ENCODE measurements at regions not wholly inside any gene's neighbourhood (a gene's known extent, or its start where the extent isn't known, plus 50 kb on each side); places are given as distances from the start of the nearest gene placed in this dataset.
"Not testable (repeated sequence)": the region's sequence is repeated elsewhere in the genome, so short reads cannot be mapped to it uniquely, and the experiment has no call there.

DNA sequence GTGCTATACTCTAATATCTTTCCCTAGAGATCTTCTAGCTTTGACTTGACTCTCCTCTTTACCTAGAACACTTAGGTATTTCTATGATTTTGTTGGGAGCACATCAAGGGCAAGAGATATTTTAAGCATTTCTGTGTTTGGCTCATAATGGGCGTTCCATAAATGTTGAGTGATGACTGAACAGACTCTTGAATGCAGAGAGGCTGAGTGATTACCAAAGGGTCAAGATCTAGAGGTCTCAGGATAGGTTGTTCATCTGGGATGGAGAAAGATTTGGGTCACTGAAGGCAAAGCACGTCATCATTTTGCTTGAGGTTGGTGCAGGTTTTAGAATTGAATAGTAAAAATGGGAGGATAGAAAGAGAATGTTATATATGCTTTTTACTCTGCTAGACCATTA is 705.4 kb upstream of the B3GALT2 start:
- peaks cover 0 to 1% of the 10 kb centered on the region in 2 donors for H3K9me3 ChIP-seq
- H3K27me3 ChIP-seq = no peaks in the 10 kb centered on the region
- H3K4me1 ChIP-seq = no peaks in the 10 kb centered on the region
- no peak for DNase-seq
- H3K27ac ChIP-seq = no peak overlapping the region
- TF ChIP-seq, protein P1, sequence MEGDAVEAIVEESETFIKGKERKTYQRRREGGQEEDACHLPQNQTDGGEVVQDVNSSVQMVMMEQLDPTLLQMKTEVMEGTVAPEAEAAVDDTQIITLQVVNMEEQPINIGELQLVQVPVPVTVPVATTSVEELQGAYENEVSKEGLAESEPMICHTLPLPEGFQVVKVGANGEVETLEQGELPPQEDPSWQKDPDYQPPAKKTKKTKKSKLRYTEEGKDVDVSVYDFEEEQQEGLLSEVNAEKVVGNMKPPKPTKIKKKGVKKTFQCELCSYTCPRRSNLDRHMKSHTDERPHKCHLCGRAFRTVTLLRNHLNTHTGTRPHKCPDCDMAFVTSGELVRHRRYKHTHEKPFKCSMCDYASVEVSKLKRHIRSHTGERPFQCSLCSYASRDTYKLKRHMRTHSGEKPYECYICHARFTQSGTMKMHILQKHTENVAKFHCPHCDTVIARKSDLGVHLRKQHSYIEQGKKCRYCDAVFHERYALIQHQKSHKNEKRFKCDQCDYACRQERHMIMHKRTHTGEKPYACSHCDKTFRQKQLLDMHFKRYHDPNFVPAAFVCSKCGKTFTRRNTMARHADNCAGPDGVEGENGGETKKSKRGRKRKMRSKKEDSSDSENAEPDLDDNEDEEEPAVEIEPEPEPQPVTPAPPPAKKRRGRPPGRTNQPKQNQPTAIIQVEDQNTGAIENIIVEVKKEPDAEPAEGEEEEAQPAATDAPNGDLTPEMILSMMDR (IDR thresholded peaks at IDR 0.05) = no peak
- no peaks in the 10 kb centered on the region for H3K36me3 ChIP-seq
- peak; percentile 47 for ATAC-seq
- intact Hi-C loops (cut with DNase I) = no loop called here
- no peak overlapping the region for H3K4me3 ChIP-seq

DNA sequence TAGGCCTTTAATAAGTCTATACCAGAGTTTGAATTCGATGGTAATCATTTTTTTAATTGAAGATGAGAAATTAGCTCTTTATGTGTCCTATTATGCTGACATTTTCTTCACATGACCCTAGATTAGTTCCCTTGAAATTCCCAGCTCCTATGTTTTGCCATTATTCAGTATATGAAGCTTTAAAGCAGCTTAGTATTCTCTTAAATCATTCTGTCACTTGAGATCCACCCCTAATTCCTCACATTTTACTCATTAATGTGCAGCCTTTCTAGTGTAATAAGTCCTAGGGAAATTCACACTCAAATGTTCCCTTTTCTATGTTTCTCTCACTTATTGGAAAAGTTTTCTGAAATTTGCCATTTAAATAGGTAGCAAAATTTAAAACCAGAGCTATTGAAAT is 704.5 kb upstream of the B3GALT2 start:
- ATAC-seq (no peak), DNase-seq (no peak)
- intact Hi-C loops (cut with DNase I) = no loop called here
- H3K27ac ChIP-seq = no peak overlapping the region
- no peaks in the 10 kb centered on the region for H3K36me3 ChIP-seq
- H3K9me3 ChIP-seq = peaks cover 0 to 1% of the 10 kb centered on the region in 2 donors
- H3K4me1 ChIP-seq = no peaks in the 10 kb centered on the region
- no peaks in the 10 kb centered on the region for H3K27me3 ChIP-seq
- TF ChIP-seq, protein P1 (IDR thresholded peaks at IDR 0.05) = no peak
- no peak overlapping the region for H3K4me3 ChIP-seq

DNA sequence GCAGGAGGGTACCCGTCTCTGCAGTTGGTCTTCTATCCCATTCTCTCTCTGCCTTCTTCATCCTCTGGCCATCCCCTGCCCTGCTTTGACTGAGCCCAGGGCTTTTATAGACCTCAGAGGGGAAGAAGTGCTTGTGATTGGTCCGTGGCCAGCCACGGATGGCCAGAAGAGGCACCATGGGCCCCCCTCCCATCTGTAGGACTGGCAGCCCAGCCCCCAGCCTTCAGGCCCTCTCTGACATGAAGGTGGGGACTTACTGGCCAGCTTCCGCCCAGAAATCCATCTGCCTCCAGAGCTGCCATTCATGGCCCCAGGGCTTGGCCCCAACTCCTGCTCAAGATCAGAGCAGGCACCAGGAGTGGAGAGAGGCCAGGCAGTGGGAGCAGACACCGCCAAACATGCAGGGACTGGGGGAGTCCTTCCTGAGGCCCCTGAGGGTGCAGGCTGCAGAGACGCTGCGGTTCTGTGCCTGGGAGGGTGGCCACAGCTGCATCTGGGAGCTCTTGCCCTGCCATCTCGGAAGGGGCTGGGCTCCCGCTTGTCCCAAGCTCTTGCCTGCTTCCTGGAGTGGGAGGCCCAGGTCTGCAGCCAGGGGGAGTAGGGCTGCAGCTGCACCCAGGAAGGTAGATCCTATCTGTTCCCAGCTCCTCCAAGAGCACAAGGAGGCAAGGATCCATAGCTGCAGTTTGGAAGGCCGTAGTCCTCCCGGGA is 698.6 kb upstream of the B3GALT2 start:
- Histone ChIP-seq H3K36me3 (no peaks in the 10 kb centered on the region), H3K4me1 (no peaks in the 10 kb centered on the region), H3K9me3 (peaks cover 0 to 1% of the 10 kb centered on the region in 2 donors), H3K4me3 (no peak overlapping the region), H3K27me3 (no peaks in the 10 kb centered on the region), H3K27ac (no peak overlapping the region)
- peak in 1 of 4 donors; percentile 45 for DNase-seq
- ATAC-seq = no peak
- TF ChIP-seq, protein P1 (IDR thresholded peaks at IDR 0.05) = no peak
- intact Hi-C loops (cut with DNase I) = no loop called here

DNA sequence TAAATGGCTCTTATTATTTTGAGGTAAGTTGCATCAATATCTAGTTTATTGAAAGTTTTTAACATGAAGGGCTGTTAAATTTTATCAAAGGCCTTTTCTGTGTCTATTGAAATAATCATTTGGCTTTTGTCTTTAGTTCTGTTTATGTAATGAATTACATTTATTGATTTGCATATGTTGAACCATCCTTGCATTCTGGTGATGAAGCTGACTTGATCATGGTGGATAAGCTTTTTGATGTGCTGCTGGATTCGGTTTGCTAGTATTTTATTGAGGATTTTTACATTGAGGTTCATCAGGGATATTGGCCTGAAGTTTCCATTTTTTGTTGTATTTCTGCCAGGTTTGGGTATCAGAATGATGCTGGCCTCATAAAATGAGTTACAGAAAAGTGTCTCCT is 691.5 kb upstream of the B3GALT2 start:
- peaks cover 0 to 21% of the 10 kb centered on the region in 2 donors for H3K9me3 ChIP-seq
- DNase-seq; H3K4me1 ChIP-seq; H3K27ac ChIP-seq; ATAC-seq; H3K36me3 ChIP-seq; intact Hi-C loops (cut with DNase I); H3K27me3 ChIP-seq; H3K4me3 ChIP-seq: not testable (repeated sequence)

DNA sequence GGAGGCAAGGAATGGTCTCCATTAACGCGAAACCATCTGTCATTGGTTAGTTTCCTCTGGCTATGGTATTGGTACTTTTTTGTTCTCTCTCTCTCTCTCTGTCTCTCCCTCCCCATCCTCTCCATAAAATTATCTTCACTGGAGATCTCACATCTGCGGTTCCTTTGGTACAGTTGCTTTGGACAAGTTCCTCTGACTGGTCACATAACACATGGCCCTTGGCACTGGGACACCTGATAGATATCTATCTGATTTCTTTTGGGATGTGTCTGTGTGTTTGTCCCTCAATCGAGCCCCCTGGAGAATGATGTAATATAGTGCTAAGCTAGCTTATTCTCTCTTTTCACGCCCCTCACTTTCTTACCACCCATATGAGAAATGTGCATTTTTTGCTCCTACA is 682.0 kb upstream of the B3GALT2 start:
- intact Hi-C loops (cut with DNase I) = no loop called here

More for the DNA sequence above, 682.0 kb upstream of the B3GALT2 start:
- ATAC-seq (no peak), DNase-seq (no peak)
- peaks cover 0 to 5% of the 10 kb centered on the region in 2 donors for H3K9me3 ChIP-seq
- no peak overlapping the region for H3K27ac ChIP-seq
- H3K27me3 ChIP-seq = no peaks in the 10 kb centered on the region
- no peaks in the 10 kb centered on the region for H3K4me1 ChIP-seq
- no peaks in the 10 kb centered on the region for H3K36me3 ChIP-seq
- TF ChIP-seq, protein P1 (IDR thresholded peaks at IDR 0.05) = no peak
- H3K4me3 ChIP-seq = no peak overlapping the region

Data from left lung (tissue), 4 donors.